ENCODE measurements at regions not wholly inside any gene's neighbourhood (a gene's known extent, or its start where the extent isn't known, plus 50 kb on each side); places are given as distances from the start of the nearest gene placed in this dataset.

DNA sequence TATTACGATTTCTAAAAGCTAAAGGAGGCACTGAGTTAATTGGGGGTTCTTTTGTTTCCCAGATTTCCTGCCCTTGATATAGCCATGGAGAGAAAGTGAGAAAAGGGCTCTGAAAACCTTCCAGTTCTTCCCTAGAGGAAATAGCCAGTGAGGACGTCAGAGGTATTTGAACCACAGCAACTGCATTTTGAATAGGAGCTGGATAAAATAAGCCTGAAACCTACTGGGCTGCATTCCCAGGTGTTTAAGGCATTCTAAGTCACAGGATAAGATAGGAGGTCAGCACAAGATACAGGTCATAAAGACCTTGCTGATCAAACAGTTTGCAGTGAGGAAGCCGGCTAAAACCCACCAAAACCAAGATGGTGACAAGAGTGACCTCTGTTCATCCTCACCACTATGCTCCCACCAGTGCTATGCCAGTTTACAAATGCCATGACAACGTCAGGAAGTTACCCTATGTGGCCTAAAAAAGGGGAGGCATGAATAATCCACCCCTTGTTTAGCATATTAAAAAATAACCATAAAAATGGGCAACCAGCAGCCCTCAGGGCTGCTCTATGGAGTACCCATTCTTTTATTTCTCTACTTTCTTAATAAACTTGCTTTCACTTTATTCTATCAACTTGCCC, 85.1 kb upstream of the FRMD4A start:
- TF ChIP-seq, protein P1, sequence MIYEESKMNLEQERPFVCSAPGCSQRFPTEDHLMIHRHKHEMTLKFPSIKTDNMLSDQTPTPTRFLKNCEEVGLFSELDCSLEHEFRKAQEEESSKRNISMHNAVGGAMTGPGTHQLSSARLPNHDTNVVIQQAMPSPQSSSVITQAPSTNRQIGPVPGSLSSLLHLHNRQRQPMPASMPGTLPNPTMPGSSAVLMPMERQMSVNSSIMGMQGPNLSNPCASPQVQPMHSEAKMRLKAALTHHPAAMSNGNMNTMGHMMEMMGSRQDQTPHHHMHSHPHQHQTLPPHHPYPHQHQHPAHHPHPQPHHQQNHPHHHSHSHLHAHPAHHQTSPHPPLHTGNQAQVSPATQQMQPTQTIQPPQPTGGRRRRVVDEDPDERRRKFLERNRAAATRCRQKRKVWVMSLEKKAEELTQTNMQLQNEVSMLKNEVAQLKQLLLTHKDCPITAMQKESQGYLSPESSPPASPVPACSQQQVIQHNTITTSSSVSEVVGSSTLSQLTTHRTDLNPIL (CRISPR knock-in tag; IDR thresholded peaks at IDR 0.05; ENCODE audit: low read depth): no peak
- TF ChIP-seq ZFP30 (CRISPR knock-in tag; IDR thresholded peaks at IDR 0.05) (no peak), ARNTL (CRISPR knock-in tag; IDR thresholded peaks at IDR 0.05; ENCODE audit: borderline replicate concordance, low read depth) (no peak), TOX (CRISPR knock-in tag; IDR thresholded peaks at IDR 0.05; ENCODE audit: borderline replicate concordance) (no peak), ZFP3 (CRISPR knock-in tag; IDR thresholded peaks at IDR 0.05) (no peak), ESRRG (CRISPR knock-in tag; IDR thresholded peaks at IDR 0.05) (no peak)
- TF ChIP-seq, protein P2, sequence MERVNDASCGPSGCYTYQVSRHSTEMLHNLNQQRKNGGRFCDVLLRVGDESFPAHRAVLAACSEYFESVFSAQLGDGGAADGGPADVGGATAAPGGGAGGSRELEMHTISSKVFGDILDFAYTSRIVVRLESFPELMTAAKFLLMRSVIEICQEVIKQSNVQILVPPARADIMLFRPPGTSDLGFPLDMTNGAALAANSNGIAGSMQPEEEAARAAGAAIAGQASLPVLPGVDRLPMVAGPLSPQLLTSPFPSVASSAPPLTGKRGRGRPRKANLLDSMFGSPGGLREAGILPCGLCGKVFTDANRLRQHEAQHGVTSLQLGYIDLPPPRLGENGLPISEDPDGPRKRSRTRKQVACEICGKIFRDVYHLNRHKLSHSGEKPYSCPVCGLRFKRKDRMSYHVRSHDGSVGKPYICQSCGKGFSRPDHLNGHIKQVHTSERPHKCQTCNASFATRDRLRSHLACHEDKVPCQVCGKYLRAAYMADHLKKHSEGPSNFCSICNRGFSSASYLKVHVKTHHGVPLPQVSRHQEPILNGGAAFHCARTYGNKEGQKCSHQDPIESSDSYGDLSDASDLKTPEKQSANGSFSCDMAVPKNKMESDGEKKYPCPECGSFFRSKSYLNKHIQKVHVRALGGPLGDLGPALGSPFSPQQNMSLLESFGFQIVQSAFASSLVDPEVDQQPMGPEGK (CRISPR knock-in tag; IDR thresholded peaks at IDR 0.05; ENCODE audit: borderline replicate concordance): no peak
- TF ChIP-seq, protein P3, sequence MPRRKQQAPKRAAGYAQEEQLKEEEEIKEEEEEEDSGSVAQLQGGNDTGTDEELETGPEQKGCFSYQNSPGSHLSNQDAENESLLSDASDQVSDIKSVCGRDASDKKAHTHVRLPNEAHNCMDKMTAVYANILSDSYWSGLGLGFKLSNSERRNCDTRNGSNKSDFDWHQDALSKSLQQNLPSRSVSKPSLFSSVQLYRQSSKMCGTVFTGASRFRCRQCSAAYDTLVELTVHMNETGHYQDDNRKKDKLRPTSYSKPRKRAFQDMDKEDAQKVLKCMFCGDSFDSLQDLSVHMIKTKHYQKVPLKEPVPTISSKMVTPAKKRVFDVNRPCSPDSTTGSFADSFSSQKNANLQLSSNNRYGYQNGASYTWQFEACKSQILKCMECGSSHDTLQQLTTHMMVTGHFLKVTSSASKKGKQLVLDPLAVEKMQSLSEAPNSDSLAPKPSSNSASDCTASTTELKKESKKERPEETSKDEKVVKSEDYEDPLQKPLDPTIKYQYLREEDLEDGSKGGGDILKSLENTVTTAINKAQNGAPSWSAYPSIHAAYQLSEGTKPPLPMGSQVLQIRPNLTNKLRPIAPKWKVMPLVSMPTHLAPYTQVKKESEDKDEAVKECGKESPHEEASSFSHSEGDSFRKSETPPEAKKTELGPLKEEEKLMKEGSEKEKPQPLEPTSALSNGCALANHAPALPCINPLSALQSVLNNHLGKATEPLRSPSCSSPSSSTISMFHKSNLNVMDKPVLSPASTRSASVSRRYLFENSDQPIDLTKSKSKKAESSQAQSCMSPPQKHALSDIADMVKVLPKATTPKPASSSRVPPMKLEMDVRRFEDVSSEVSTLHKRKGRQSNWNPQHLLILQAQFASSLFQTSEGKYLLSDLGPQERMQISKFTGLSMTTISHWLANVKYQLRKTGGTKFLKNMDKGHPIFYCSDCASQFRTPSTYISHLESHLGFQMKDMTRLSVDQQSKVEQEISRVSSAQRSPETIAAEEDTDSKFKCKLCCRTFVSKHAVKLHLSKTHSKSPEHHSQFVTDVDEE (CRISPR knock-in tag; IDR thresholded peaks at IDR 0.05): no peak

Data from SK-N-SH treated with all-trans-retinoic acid at 6 μM for 48 hours (cell line).